Tibial nerve (tissue), 4 donors: ENCODE measurements at regions not wholly inside any gene's neighbourhood (a gene's known extent, or its start where the extent isn't known, plus 50 kb on each side); places are given as distances from the start of the nearest gene placed in this dataset.

Experiments
- DNase-seq, 2 donors: peaks; one replicate each; pipeline ENCODE4 v3.0.0-alpha.2; 2019; ENCODE audit warnings: low spot score in 2 of 2
- H3K27ac ChIP-seq, 4 donors: fragments of 200-600 bp; sonication (generic) in 3 of 4; one replicate each; pipeline ENCODE4 v1.5.1; 2017 to 2019; ENCODE audit warnings: mild to moderate bottlenecking in 1 of 4
- H3K27me3 ChIP-seq, 2 donors: fragments of 200-600 bp; sonication (generic) in 1 of 2; one replicate each; pipeline versions ENCODE4 v1.5.1 to v1.6.0; 2017 to 2019
- H3K36me3 ChIP-seq, 3 donors: fragments of 200-600 bp; sonication (generic); one replicate each; pipeline ENCODE4 v1.5.1; 2018 to 2019
- H3K4me1 ChIP-seq, 4 donors: fragments of 200-600 bp; sonication (generic) in 3 of 4; one replicate each; pipeline ENCODE4 v1.5.1; 2017 to 2019
- H3K4me3 ChIP-seq, 4 donors: fragments of 200-600 bp; sonication (generic) in 3 of 4; one replicate each; pipeline ENCODE4 v1.5.1; 2017 to 2019; ENCODE audit warnings: mild to moderate bottlenecking in 1 of 4, moderate library complexity in 1 of 4
- H3K9me3 ChIP-seq, 4 donors: fragments of 200-600 bp; sonication (generic) in 3 of 4; one replicate each; pipeline ENCODE4 v1.5.1; 2017 to 2019
- EP300 ChIP-seq, 2 donors: sonication (generic); formaldehyde crosslinking; IDR thresholded peaks; one replicate each; pipeline ENCODE4 v1.6.1; 2017; ENCODE audit warnings: antibody characterized with exemption in 2 of 2, mild to moderate bottlenecking in 1 of 2
- POLR2A ChIP-seq, 2 donors: fragments of 450-650 bp; IDR thresholded peaks; one replicate each; pipeline ENCODE4 v1.6.1; 2017; ENCODE audit warnings: antibody characterized with exemption in 2 of 2, mild to moderate bottlenecking in 2 of 2, moderate library complexity in 2 of 2
- WGBS, 2 donors: methylation state at CpG; one replicate each; pipeline ENCODE4 v1.1.5; 2018; 5-methylcytosine and 5-hydroxymethylcytosine counted together
- TF ChIP-seq, protein P1 (sequence below), 5 experiments: fragments of 200-600 bp in 3 of 5; fragments of 450-650 bp in 2 of 5; sonication (generic) in 3 of 5; IDR thresholded peaks; one replicate each; pipeline ENCODE4 v1.5.1; 2016 to 2019; ENCODE audit warnings: antibody characterized with exemption in 5 of 5, mild to moderate bottlenecking in 3 of 5, moderate library complexity in 2 of 5

DNA sequence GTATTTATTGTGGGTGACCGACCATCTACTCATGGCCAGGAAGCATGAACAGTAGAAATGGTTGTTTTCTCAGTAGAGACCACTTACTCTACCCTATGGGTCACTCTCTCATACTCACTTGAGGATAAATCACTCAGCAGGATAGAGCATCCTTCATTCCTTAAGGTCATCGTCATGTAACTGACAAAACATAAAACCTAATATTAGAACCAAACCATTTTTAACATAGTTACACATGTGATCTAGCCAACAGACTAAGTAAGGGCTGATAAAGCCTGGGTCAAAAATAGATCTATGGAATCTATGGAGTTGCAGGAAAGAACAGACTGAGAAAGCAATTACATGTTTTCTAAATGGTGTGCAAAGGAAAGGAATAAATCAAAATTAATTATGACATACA is 769.1 kb downstream of the NTRK3 start:
- 79 to 80% methylated on average over 2 of the region's 2 CpGs for WGBS, 2 donors
- Histone ChIP-seq H3K9me3 (peaks cover 0 to 3% (median 0%) of the 10 kb centered on the region in 4 donors), H3K4me3 (no peak overlapping the region), H3K4me1 (no peaks in the 10 kb centered on the region), H3K36me3 (no peaks in the 10 kb centered on the region), H3K27me3 (no peaks in the 10 kb centered on the region), H3K27ac (no peak overlapping the region)
- no peak for DNase-seq
- TF ChIP-seq, protein P1, sequence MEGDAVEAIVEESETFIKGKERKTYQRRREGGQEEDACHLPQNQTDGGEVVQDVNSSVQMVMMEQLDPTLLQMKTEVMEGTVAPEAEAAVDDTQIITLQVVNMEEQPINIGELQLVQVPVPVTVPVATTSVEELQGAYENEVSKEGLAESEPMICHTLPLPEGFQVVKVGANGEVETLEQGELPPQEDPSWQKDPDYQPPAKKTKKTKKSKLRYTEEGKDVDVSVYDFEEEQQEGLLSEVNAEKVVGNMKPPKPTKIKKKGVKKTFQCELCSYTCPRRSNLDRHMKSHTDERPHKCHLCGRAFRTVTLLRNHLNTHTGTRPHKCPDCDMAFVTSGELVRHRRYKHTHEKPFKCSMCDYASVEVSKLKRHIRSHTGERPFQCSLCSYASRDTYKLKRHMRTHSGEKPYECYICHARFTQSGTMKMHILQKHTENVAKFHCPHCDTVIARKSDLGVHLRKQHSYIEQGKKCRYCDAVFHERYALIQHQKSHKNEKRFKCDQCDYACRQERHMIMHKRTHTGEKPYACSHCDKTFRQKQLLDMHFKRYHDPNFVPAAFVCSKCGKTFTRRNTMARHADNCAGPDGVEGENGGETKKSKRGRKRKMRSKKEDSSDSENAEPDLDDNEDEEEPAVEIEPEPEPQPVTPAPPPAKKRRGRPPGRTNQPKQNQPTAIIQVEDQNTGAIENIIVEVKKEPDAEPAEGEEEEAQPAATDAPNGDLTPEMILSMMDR (IDR thresholded peaks at IDR 0.05): no peak
- no peak for TF ChIP-seq EP300 (IDR thresholded peaks at IDR 0.05)
- TF ChIP-seq POLR2A (IDR thresholded peaks at IDR 0.05): no peak

DNA sequence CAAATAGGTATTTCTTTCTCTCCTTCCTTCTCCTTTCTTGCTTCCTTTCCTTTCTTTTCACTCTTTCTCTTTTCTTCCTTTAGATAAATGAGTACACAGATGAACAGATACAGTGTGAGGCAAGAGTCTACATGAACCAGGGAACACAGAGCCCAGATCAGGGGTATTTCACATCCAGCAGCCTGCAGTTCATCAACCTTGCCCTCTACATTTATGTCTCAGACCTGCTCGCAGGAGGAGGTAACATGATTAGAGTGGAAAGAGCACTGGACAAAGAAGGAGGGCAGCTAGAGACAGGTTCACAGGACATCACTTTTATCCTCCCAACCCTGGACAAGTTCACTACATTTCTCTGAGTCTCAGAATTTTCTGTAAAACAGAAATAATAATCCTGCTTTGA is 773.1 kb downstream of the NTRK3 start:
- Histone ChIP-seq H3K9me3 (peaks cover 0 to 3% (median 0%) of the 10 kb centered on the region in 4 donors), H3K27me3 (no peaks in the 10 kb centered on the region), H3K4me3 (no peak overlapping the region), H3K27ac (no peak overlapping the region), H3K36me3 (no peaks in the 10 kb centered on the region), H3K4me1 (no peaks in the 10 kb centered on the region)
- TF ChIP-seq EP300 (IDR thresholded peaks at IDR 0.05) (no peak), POLR2A (IDR thresholded peaks at IDR 0.05) (no peak)
- TF ChIP-seq, protein P1 (IDR thresholded peaks at IDR 0.05): no peak
- no peak for DNase-seq
- 80 to 91% methylated on average over 1 of the region's 1 CpG for WGBS, 2 donors

DNA sequence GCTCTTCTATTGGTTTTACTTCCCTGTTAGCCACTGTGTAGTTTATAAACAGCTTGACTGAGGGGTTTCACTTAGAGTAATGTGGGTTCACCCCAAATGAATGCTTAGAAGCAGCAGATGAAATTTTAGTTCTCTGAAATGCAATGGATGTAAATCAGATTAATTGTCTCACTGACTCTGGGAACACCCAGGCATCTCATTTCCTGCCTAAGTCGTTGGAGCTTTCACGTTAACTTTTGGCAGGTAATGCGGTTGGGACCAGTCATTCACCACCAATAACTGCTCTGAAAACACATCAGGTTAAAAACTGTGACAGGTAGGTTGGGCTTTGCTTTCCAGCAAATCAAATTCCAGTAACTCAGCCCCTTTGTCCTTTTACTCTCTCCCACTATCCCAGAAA is 775.4 kb downstream of the NTRK3 start:
- Histone ChIP-seq H3K4me3 (no peak overlapping the region), H3K9me3 (peaks cover 0 to 2% (median 0%) of the 10 kb centered on the region in 4 donors), H3K36me3 (no peaks in the 10 kb centered on the region), H3K4me1 (peaks cover 0 to 10% (median 2%) of the 10 kb centered on the region in 4 donors), H3K27me3 (no peaks in the 10 kb centered on the region), H3K27ac (no peak overlapping the region)
- WGBS, 2 donors: 74 to 78% methylated on average over 3 of the region's 3 CpGs
- TF ChIP-seq, protein P1 (IDR thresholded peaks at IDR 0.05): no peak
- TF ChIP-seq POLR2A (IDR thresholded peaks at IDR 0.05) (no peak), EP300 (IDR thresholded peaks at IDR 0.05) (no peak)
- no peak for DNase-seq

DNA sequence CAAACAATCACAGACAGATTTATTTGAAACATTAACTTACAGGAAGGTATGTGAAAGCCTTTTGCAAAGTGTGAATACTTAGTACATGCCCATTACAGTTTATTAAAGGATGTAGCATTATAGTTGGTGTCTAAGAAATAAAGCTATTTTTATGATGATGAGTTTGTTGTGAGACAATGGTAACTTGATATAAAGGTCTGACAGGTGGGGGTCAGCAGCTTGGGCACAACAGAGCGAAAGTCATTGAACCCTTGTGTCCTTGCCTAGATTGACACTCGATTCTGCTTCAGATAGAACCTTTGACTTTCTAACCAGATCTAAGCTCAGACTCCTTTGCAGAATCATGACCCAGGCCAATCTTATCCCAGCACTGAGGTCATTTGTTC is 777.9 kb downstream of the NTRK3 start:
- peaks cover 0 to 10% (median 2%) of the 10 kb centered on the region in 4 donors for H3K4me1 ChIP-seq
- no peaks in the 10 kb centered on the region for H3K9me3 ChIP-seq
- no peak overlapping the region for H3K4me3 ChIP-seq
- 88 to 91% methylated on average over 2 of the region's 2 CpGs for WGBS, 2 donors
- no peak overlapping the region for H3K27ac ChIP-seq
- H3K36me3 ChIP-seq: no peaks in the 10 kb centered on the region
- no peak for TF ChIP-seq POLR2A (IDR thresholded peaks at IDR 0.05)
- TF ChIP-seq, protein P1 (IDR thresholded peaks at IDR 0.05): no peak
- no peak for DNase-seq
- no peaks in the 10 kb centered on the region for H3K27me3 ChIP-seq

DNA sequence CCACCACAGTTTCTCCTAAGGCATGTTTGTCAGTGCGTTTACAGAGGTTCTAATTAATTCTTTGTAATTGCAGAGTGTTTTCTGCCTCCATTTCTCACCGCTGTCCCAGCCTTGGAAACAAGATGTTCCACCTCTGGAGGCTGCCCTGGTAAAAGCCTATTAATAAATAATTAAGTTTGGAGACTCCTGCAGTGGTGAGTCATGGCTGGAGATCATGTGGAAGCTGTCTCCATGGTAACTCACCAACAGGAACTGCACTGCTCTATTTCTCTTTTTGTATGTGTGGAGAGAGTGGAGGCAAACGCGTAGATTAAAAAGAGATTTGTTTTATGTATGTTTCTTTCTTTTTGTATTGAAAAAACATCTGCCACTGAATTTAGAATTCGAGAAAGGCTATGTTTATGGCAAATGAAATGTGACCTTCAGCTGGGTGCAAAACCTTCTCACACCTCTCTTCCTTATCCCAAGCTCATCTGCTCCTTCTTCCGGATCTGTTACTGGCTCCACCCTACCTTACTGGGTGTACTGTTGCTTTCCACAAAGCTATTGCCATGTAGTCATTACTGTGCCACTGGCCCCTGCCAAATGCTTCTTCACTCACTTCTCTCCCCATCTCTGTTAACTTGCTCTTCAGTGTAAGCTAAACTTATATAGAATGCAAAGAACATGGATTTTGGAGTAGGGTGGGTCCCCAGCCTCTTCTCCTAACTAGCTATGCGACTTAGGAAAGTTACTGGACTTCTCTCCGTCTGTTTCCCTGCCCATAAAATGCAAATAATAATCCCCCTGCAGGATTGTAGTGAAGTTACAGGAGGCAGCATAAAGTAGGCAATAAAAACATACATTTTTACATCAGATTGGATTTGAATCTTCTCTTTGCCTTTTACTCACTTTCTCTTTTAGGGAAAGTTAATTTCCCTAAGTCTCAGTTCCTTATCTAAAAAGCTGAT is 778.5 kb downstream of the NTRK3 start:
- Histone ChIP-seq H3K4me3 (peak overlapping the region in 1 of 4 donors; percentile 15), H3K36me3 (no peaks in the 10 kb centered on the region), H3K9me3 (no peaks in the 10 kb centered on the region), H3K4me1 (peaks cover 0 to 10% (median 2%) of the 10 kb centered on the region in 4 donors), H3K27me3 (no peaks in the 10 kb centered on the region), H3K27ac (peak overlapping the region in 2 of 4 donors; percentile 29 to 37)
- 27 to 31% methylated on average over 8 of the region's 8 CpGs for WGBS, 2 donors
- peak; percentile 17 to 66 for DNase-seq
- TF ChIP-seq POLR2A (IDR thresholded peaks at IDR 0.05): no peak
- peak in 1 of 2 donors; percentile 41 for TF ChIP-seq EP300 (IDR thresholded peaks at IDR 0.05)
